Glomerular visceral epithelial cell (primary cell): ENCODE measurements at regions not wholly inside any gene's neighbourhood (a gene's known extent, or its start where the extent isn't known, plus 50 kb on each side); places are given as distances from the start of the nearest gene placed in this dataset.
"Not testable (repeated sequence)": the region's sequence is repeated elsewhere in the genome, so short reads cannot be mapped to it uniquely, and the experiment has no call there.

Source experiments
- DNase-seq: peaks from one replicate; pipeline ENCODE4 v3.0.0-alpha.2; 2016; ENCODE audit errors: extremely low spot score

DNA sequence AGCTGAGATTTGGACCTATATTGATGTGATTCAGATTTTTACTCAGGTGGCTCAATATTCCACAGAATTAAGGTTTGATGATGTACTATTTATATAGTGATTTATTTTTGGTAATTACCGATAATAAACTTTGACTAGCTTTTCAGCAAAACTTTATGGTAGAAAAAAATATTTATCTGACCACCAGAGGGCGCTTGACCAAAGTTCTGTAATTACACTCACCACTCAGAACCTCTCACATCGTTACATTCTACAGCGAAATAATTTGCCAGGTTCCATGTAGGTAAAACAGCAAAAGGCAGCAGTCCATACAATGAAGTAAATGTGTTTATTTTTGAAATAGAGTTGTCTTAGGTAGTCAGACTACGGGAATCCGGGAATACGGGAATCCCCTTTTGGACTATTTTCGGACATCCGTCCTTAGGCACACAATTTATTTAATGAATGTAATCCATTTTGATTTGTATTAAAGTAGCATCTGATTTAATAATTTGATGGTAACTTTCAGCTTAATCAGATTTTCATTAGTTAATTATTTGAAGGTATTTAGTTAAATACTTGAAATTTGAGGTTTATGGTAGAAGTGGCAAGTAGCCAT, 143.0 kb upstream of the DDHD1 start:
- DNase-seq: peak; percentile 34

DNA sequence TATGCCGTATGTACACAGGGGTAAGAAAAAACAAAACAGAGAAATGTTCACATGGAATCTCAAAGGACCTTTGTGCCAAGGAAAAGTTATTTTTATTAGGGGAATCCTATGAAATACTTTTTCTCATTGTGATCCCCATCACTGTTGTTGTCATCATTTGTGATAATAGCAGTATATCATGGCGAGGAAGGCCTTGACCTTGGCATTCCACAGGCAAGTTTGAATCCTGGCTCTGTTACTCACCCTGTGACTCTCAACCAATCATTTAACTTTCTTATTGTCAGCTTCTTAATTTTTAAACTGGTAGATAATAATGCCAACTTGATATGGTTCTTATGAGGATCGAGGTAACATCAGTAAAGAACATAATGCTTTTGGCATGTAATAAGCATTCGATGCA, 142.2 kb upstream of the DDHD1 start:
- no peak for DNase-seq

DNA sequence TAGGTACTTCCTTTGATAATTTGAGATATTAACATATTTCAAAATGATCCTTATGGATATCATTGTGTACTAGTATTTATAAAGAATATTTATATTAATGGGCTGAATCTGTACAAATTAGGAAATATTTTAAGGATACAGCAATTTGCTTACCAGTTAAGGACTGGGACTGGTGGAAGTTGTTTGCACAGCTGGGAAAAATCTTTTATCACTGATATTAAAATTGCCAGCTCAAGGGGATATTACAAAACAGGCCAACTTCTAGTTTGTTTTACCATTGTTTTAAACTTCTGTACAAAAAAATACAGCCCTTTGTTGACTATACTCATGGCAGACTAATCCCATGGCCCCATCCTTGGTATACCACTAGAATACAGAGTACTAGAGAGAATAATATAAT, 133.2 kb upstream of the DDHD1 start:
- DNase-seq: no peak

DNA sequence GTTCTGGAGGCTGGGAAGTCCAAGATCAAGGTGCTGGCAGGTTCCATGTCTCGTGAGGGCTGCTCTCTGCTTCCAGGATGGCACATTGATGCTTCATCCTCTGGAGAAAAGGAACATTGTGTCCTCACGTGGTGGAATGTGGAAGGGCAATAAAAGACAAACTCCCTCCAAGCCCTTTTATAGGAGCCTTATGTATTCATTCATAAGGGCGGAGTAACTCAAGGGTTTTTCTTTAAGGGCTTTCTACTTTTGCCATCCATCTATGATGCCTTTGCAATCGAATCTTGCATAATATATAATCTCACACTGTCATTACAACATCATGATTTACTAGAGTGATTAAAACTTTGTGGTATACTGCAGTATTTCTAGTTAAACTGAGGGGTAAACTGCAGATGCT, 132.7 kb upstream of the DDHD1 start:
- no peak for DNase-seq

DNA sequence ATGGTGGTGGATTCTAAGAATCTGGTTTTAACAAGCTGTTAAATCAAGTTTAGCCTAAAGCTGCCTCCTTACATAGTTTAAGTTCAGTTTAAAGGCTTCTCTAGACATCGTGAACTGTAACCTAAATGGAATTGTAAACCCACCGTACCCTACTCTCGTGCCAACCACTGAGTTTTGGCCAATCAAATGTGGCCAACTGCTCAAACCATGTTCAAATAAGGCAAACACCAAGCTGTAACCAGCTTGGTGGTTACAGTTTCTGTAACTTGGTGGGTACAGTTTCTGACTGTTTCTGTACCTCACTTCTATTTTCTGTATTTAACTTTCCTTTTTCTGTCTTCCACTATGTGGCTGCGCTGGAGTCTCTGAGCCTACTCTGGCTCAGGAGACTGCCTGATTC, 131.9 kb upstream of the DDHD1 start:
- DNase-seq: no peak

DNA sequence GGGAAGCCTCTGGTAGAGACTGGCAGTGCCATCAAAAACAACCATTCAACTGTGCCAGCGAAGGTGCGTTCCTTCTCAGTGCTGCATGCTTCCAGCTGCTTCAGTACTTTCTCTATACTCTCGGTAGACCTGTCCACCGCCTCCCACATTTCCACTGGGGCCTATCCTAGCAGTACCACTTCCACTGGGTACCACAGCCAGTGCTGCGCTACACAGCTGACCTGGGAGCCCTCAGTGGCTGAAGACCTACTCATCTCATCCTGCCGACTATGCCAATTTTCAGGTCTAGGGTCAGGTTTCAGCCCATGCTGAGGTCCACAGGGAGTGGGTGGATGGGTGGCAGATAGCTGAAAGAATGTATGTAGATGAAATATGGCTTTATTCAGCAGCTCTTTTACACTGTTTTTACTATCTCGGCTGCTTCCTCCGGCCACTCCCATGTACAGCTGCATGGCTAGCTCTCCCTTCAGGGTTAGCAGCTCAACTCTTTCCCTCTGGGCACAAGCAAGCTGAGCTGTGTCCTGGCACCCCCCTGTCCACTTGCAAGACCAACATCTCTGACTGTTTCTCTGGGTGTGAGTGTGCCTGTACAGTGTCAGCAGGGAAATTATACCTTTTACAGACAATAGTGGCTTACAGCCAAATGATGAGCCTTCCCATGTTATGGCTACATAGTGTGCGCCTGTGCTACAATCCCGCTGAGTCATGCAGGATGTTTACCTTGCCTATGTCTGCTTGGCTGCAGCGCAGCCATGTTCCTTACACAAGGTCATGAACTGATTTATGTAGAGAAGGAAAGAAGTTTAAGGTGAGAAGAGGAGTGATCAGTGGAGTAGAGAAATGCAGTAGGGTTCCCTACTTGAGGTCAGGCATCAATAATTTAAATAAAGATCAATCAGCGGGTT, 125.7 kb upstream of the DDHD1 start:
- peak; percentile 48 for DNase-seq

DNA sequence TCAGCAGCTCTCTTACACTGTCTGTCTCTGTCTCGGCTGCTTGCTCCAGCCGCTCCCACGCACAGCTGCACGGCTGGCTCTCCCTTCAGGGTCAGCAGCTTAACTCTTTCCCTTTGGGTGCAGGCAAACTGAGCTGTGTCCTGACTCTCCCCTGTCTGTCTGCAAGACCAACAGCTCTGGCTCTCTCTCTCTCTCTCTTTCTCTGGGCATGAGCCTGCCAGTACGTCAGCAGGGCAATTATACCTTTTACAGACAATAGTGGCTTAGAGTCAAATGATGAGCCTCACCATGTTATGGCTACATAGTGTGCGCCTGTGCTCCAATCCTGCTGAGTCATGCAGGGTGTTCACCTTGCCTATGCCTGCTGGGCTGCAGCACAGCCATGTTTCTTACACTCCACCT, 120.5 kb upstream of the DDHD1 start:
- no peak for DNase-seq

DNA sequence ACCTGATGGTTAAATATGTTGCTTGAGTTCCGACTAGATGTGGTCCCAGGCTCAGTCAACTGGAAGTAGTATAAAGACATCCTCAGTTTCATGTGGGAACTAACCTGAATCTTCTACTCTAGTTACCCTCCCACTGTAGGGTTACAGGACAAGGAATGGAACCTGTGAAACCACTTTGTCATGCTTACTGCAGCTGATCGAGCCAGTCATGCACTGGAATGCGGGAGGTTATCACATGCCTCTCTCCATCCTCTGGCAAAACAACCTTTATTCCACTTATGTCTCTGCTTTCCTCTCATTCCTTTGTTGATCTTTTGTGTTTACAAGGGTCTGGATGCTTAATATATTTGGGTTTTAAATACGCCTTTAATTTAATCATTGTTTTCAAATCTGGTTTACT, 111.9 kb upstream of the DDHD1 start:
- no peak for DNase-seq

DNA sequence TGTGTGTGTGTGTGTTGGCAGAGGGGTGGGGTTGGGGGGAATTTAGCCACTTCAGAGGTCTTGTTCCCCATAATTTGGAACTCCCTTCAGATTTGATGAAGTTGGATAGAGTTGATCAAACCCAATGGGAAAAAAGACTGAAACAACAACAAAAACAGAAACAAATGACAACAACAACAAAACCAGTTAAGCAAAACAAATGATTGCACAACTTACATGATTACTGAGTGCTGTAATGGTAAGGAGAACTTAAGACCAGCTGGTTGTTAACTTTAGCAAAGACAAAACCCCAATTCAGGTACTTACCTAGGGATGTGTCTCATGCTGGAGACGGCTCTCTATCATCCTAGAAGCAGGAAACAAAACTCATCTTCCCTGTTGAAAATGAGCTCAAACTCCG, 107.8 kb upstream of the DDHD1 start:
- DNase-seq: no peak

DNA sequence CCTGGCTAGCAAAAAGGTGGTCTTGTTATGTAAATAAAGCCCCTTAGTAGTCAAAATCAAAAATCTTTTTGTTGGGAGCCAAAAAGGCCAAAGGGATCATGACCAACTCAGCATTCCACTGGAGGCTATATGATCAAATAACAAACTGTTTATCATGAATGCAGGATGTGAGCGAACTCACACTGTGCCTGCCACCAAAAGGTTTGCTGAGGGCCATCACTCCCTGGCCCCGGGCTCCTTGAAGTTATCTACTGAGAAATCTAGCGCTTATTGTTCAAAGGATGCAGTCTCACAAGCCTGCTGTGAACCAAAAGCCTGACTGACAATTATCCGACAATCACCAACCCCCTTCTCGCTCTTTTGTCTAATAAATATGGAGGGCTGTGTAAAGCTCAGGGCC, 107.2 kb upstream of the DDHD1 start:
- DNase-seq: no peak

DNA sequence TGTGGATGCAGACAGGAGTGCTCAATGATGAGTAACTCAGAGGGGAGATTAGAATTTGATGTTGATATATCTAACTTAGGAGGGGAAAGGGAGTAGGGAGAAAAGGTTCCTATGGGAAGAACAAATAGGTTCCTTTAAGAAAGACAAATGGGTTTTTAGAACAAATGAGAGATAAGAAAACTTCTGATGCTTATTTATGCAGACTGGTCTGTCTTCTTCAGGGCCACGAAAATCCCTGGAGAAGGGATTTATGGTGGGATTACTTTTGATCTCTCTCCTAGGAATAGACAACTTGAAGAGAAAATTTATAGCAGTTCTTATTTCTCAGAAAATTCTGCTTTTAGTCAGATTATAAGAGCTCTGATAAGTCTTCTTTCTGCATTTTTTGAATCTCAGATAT, 99.0 kb upstream of the DDHD1 start:
- no peak for DNase-seq

DNA sequence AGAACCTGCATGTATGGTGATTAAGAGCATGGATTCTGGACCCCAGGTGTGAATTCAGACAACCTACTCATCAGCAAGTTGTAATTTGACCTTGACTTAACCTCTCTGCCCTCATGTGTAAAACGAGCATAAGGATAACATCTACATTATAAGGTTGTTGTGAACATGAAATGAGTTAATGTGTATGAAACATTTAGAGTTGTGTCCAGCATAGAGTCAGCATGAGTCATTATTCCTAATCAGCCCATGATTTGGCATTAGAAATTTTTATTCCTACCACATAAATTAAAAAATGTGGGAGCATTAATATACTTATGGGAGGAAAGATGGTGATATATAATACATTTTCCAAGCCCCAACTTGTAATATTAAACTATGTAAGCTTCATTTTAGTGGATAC, 95.9 kb upstream of the DDHD1 start:
- no peak for DNase-seq

DNA sequence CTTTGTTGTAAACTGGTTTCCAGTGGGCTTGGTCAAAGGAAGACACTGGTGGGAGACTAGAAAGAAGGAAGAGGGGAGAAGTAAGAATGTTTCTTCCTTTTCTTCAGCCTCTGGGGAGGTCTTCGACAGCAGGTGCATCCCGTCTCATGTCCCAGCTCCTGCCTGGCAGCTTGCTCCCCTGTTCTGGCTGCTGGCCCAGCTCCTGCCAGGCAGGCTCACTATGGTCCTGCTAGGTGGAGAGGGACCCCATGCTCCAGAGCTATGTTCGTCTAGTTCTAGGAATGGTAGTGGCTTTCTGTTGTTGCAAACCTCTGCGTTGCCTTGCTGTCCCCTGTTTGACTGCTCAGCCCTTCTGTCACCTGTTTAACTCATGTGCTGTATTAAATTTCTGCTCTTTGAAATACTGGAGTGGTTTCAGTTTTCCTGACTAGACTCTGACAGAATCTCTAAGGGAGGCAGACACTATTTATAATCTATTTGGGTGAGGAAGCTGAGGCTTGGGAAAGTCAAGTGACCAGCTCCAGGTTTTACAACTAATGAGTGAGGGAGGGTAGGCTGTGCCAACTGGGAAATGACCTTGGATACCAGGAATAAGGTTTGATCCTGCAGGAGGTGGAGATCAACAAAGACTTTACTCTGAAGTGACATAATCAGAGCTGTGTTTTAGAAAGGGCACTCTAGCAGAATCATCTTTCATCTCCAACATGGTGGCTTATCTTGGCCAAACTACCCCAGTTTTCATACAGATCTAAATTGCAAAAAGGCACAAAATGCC, 94.7 kb upstream of the DDHD1 start:
- no peak for DNase-seq

DNA sequence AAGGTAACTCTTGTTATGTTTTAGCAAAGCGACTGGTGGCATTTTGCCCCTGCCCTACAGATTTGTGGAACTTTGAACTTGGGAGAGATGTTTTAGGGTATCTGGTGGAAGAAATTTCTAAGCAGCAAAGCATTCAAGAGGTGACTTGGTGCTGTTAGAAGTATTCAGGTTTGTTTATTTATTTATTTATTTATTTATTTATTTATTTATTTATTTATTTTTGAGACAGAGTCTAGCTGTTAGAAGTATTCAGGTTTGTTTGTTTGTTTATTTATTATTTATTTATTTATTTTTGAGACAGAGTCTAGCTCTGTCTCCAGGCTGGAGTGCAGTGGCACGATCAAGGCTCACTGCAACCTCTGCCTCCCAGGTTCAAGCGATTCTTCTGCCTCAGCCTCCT, 89.8 kb upstream of the DDHD1 start:
- not testable (repeated sequence) for DNase-seq

DNA sequence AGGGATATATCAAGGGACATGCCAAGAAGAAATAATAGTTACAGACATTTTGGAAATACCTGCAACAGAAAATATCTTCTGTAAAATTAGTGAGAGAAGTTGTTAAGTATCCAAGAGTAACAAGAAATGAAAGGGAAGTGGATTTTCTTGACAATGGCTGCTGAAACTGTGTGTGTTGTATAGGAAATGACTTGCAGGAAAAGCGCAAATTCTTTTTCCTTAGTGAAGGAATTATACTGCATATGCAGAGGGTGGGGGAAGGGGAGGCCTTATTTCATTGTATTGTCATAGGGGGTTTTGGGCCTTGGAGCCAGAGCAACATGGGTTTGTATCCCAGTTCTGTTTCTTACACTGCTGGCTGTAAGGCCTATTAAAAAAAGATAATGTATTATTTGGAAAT, 84.4 kb upstream of the DDHD1 start:
- no peak for DNase-seq

DNA sequence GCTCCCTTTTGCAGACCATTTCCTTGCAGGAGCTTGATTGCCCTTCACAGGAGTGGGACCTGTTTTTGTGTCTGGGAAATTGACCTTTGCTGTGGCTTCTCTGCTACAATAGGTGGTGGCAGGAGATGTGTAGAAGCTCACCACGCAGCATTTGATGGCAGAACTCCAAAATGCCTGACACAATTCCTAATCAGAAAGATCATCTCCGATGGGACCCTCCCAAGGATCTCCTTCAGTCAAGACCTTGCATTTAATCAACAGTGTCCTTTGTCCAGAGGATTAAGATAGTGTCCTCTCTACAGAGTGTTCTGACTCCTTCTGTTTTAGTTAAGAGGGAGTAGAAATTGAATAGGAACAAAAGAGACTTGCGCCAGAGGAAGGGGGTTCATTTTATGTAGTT, 83.6 kb upstream of the DDHD1 start:
- DNase-seq: no peak

DNA sequence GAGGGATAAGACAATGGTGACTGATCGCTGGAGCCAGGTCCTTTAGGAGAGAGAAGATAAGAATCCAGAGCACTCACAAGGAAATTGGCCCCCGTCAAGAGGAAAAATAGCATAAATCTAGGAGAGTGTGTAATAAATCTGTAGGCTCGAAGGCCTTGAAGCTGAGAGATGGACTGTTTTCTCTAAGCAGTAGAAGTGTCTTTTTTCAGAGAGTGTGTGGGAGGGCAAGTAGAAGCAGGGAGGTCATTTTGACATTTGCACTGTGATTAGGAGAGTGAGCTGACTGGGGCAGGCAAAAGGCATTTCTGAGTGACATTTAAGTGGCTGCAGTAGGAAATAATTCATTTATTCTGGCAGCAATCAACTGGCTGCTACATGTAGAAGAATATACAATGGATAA, 78.0 kb upstream of the DDHD1 start:
- no peak for DNase-seq

DNA sequence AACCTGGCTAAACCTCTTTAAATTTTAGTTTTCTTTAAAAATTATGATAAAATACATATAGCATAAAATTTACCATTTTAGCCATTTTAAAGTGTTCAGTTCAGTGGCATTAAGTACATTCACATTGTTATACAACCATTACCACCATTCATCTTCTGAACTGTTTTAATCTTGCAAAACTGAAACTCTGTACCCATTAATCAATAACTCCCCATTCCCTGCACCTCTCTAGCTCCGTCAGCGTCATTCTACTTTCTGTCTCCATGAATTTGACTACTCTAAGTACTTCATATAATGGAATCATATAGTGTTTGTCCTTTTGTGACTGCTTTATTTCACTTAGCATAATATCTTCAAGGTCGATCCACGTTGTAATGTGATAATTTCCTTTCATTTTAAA, 75.8 kb upstream of the DDHD1 start:
- no peak for DNase-seq

DNA sequence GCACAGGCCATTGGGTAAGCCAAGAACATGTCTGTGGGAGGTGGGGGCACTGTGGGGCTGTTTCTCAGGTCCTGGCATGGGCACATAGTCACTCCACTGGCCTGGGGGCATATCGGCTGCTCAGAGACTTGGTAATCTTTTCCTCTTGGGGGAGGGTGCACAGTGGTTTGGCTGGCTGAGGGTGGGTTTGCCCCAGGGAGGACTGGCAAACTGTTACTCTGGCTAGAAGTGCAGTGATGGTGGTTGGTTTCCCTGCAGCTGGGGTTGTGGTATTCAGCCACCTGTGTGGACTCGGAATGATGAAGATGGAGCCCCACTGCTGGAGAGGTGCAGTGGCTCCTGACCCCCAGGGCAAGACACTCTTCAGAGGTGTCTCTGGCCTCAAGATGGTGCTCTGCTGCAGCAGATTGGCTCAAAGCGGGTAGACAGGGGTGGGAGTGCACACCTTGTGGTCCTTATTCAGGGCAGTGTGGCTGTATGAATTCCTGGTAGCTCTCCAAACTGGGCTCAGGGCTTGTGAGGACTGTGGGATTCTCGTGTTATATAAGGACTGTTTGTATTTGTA, 74.1 kb upstream of the DDHD1 start:
- DNase-seq: no peak

DNA sequence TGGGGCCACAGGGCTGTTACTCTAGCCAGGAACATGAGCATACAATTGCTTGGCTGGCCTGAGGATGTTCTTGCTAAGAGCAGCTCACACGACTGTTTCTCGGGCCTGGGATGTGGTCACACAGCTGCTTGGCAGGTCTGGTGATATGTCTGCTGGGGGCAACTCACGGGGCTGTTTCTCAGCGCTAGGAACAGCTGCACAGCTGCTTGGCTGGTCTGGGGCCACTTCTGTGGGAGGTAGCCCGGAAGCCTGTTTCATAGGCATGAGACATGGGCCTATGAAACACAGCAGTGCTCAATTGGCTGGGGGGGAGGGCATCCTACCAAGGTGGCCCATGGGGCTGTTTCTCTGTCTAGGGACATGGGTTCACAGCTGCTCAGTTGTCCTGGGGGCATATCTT, 73.4 kb upstream of the DDHD1 start:
- no peak for DNase-seq

DNA sequence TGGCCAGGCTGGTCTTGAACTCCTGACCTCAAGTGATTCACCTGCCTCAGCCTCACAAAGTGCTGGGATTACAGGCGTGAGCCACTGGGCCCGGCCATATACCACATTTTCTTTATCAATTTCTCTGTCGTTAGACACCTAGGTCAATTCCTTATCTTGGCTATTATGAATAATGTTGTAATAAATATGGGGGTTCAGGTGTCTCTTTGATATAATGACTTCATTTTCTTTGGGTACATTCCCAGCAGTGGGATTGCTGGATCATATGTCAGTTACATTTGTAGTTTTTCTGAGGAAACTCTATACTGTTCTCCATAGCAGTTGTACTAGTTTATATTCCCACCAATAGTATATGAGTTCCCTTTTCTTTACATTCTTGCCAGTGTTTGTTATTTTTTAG, 67.8 kb upstream of the DDHD1 start:
- no peak for DNase-seq

DNA sequence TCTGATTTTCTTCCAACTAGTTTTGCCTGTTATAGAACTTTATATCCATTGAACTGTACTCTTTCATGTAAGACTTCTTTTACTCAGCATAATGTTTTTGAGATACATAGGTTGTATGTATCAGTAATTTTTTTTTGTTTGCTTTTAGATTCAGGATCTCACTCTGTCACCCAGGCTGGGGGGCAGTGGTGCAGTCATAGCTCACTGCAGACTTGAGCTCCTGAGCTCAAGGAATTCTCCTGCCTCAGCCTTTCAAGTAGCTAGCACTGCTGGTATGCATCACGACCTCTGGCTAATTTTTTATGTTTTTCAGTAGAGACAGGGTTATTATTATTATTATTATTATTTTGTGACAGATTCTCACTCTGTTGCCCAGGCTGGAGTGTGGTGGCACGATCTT, 65.0 kb upstream of the DDHD1 start:
- peak; percentile 6 for DNase-seq
